RWPE2 (cell line): ENCODE measurements at regions not wholly inside any gene's neighbourhood (a gene's known extent, or its start where the extent isn't known, plus 50 kb on each side); places are given as distances from the start of the nearest gene placed in this dataset.

Experiments used
- ATAC-seq: fragments of 200-7000 bp; cut with Tn5 transposase; 3 replicates; pipeline ENCODE4 v1.9.1; 2021; ENCODE audit warnings: low read depth
- DNase-seq: peaks from one replicate; pipeline ENCODE4 v3.0.0-alpha.2; 2020; ENCODE audit warnings: low spot score
- H3K27ac ChIP-seq: fragments of 450-650 bp; 2 replicates; pipeline ENCODE4 v1.5.1; 2017; ENCODE audit warnings: mild to moderate bottlenecking; ENCODE audit not compliant: poor library complexity, severe bottlenecking
- H3K27me3 ChIP-seq: fragments of 250-450 bp; sonication (Bioruptor Pico); 2 replicates; pipeline ENCODE4 v1.5.1; 2021; ENCODE audit warnings: mild to moderate bottlenecking, moderate library complexity; ENCODE audit not compliant: insufficient read depth, poor library complexity, severe bottlenecking
- H3K36me3 ChIP-seq: fragments of 250-450 bp; sonication (Bioruptor Pico); 2 replicates; pipeline ENCODE4 v1.5.1; 2020; ENCODE audit warnings: low read depth, mild to moderate bottlenecking, moderate library complexity
- H3K4me1 ChIP-seq: fragments of 250-450 bp; sonication (Bioruptor Pico); 2 replicates; pipeline ENCODE4 v1.5.1; 2021; ENCODE audit warnings: mild to moderate bottlenecking, moderate library complexity; ENCODE audit not compliant: insufficient read depth, poor library complexity, severe bottlenecking
- H3K4me3 ChIP-seq: fragments of 250-450 bp; sonication (Bioruptor Pico); 2 replicates; pipeline ENCODE4 v1.5.1; 2021; ENCODE audit warnings: mild to moderate bottlenecking, moderate library complexity; ENCODE audit not compliant: severe bottlenecking
- H3K9me3 ChIP-seq: fragments of 250-450 bp; sonication (Bioruptor Pico); 2 replicates; pipeline ENCODE4 v1.5.1; 2021; ENCODE audit warnings: mild to moderate bottlenecking, moderate library complexity; ENCODE audit not compliant: severe bottlenecking
- CTCF ChIP-seq: fragments of 450-650 bp; IDR thresholded peaks from one replicate; pipeline ENCODE4 v1.5.1; 2017; ENCODE audit warnings: mild to moderate bottlenecking, moderate library complexity; ENCODE audit not compliant: poor library complexity, severe bottlenecking

- Histone ChIP-seq H3K9me3 (peaks cover 3% of the 10 kb centered on the region), H3K27me3 (no peaks in the 10 kb centered on the region), H3K4me1 (peaks cover 5% of the 10 kb centered on the region), H3K4me3 (no peak overlapping the region), H3K36me3 (no peaks in the 10 kb centered on the region), H3K27ac (no peak overlapping the region)
- DNase-seq (no peak), ATAC-seq (no peak)
- TF ChIP-seq CTCF, result no peak
Observed at GRCh38 chr11:116421529-116422185, 351.1 kb downstream of the BUD13 start.

GRCh38 chr11:116420770-116421528 lies 351.8 kb downstream of the BUD13 start:
- ATAC-seq, result peak; percentile 91
- no peak for DNase-seq

GRCh38 chr11:116420030-116420429 lies 352.8 kb downstream of the BUD13 start:
- Histone ChIP-seq H3K4me1 (peaks cover 5% of the 10 kb centered on the region), H3K27me3 (no peaks in the 10 kb centered on the region)
- no peak for TF ChIP-seq CTCF

More at GRCh38 chr11:116420770-116421528, 351.8 kb downstream of the BUD13 start:
- Histone ChIP-seq H3K4me3 (no peak overlapping the region), H3K27me3 (no peaks in the 10 kb centered on the region), H3K9me3 (peaks cover 3% of the 10 kb centered on the region), H3K27ac (peak overlapping the region; percentile 8), H3K36me3 (no peaks in the 10 kb centered on the region), H3K4me1 (peaks cover 5% of the 10 kb centered on the region)
- no peak for TF ChIP-seq CTCF

GRCh38 chr11:116418388-116419041 lies 354.3 kb downstream of the BUD13 start:
- DNase-seq, result no peak
- no peak overlapping the region for H3K27ac ChIP-seq
- H3K9me3 ChIP-seq, result peaks cover 3% of the 10 kb centered on the region
- TF ChIP-seq CTCF, result no peak
- no peaks in the 10 kb centered on the region for H3K27me3 ChIP-seq
- no peak overlapping the region for H3K4me3 ChIP-seq
- peaks cover 8% of the 10 kb centered on the region for H3K4me1 ChIP-seq
- H3K36me3 ChIP-seq, result no peaks in the 10 kb centered on the region
- no peak for ATAC-seq

More at GRCh38 chr11:116420030-116420429, 352.8 kb downstream of the BUD13 start:
- H3K36me3 ChIP-seq, result no peaks in the 10 kb centered on the region
- H3K9me3 ChIP-seq, result peaks cover 3% of the 10 kb centered on the region
- ATAC-seq, result peak; percentile 53; the same call in 1 of the 3 replicates
- H3K27ac ChIP-seq, result peak overlapping the region; percentile 8
- no peak for DNase-seq
- no peak overlapping the region for H3K4me3 ChIP-seq
